Fibroblast of mammary gland (primary cell): ENCODE measurements at regions not wholly inside any gene's neighbourhood (a gene's known extent, or its start where the extent isn't known, plus 50 kb on each side); places are given as distances from the start of the nearest gene placed in this dataset.

Experiments used
- DNase-seq: peaks from one replicate; pipeline ENCODE4 v3.0.0-alpha.2; 2010; ENCODE audit warnings: low read depth
- H3K4me3 ChIP-seq: 2 replicates; pipeline ENCODE4 v1.5.1; 2011; ENCODE audit warnings: low read depth, mild to moderate bottlenecking, low read length, moderate library complexity; ENCODE audit not compliant: control insufficient read depth
- CTCF ChIP-seq: conservative IDR thresholded peaks from 2 replicates; pipeline ENCODE4 v1.5.1; 2011; ENCODE audit warnings: low read depth, low read length, inconsistent platforms; ENCODE audit not compliant: control insufficient read depth, insufficient read depth

- H3K4me3 ChIP-seq, result no peak overlapping the region
- no peak for TF ChIP-seq CTCF
- peak; percentile 23 for DNase-seq
These were observed 332.7 kb downstream of the ZFHX3 start for GRCh38 chr16:72715267-72715666.

- no peak for DNase-seq
- H3K4me3 ChIP-seq, result no peak overlapping the region
- no peak for TF ChIP-seq CTCF
These were observed 336.1 kb downstream of the ZFHX3 start for GRCh38 chr16:72711823-72712222.

GRCh38 chr16:72705801-72706200, 342.1 kb downstream of the ZFHX3 start:
- no peak overlapping the region for H3K4me3 ChIP-seq
- no peak for TF ChIP-seq CTCF
- DNase-seq, result no peak

- TF ChIP-seq CTCF, result no peak
- H3K4me3 ChIP-seq, result no peak overlapping the region
- DNase-seq, result no peak
These were observed 343.1 kb downstream of the ZFHX3 start for GRCh38 chr16:72704746-72705372.

GRCh38 chr16:72689851-72690250, 358.1 kb downstream of the ZFHX3 start:
- peak; percentile 35 for DNase-seq
- peak; percentile 26 for TF ChIP-seq CTCF
- H3K4me3 ChIP-seq, result no peak overlapping the region

- H3K4me3 ChIP-seq, result no peak overlapping the region
- no peak for DNase-seq
- TF ChIP-seq CTCF, result no peak
These were observed 367.2 kb downstream of the ZFHX3 start for GRCh38 chr16:72680732-72681131.

GRCh38 chr16:72679856-72680255, 368.1 kb downstream of the ZFHX3 start:
- TF ChIP-seq CTCF, result no peak
- DNase-seq, result no peak

More at GRCh38 chr16:72679856-72680255, 368.1 kb downstream of the ZFHX3 start:
- H3K4me3 ChIP-seq, result no peak overlapping the region
